B cell (primary cell): ENCODE measurements at regions not wholly inside any gene's neighbourhood (a gene's known extent, or its start where the extent isn't known, plus 50 kb on each side); places are given as distances from the start of the nearest gene placed in this dataset.

Experiments
- ATAC-seq: fragments of 200-7000 bp; cut with Tn5 transposase; one replicate; pipeline ENCODE4 v1.10.0; 2021; ENCODE audit warnings: low read depth, mild to moderate bottlenecking, moderate number of reproducible peaks, moderate library complexity
- CTCF ChIA-PET: fragments of 350-600 bp; sonication (Branson Sonifier 250); formaldehyde crosslinking; loops from one replicate; lab custom pipeline; 2021; ENCODE audit warnings: antibody characterized with exemption, inconsistent platforms; lab: Charles Lee
- POLR2A ChIA-PET: fragments of 350-600 bp; sonication (Branson Sonifier 250); formaldehyde crosslinking; loops from one replicate; lab custom pipeline; 2021; ENCODE audit warnings: antibody characterized with exemption; lab: Charles Lee
- DNase-seq: peaks from one replicate; pipeline ENCODE4 v3.0.0; 2013
- H2AFZ ChIP-seq: 2 replicates; pipeline ENCODE4 v1.6.1; 2012; ENCODE audit warnings: mild to moderate bottlenecking, low read depth, low read length; ENCODE audit not compliant: insufficient read depth, poor library complexity, severe bottlenecking
- H3K27ac ChIP-seq, 2 donors: 1 replicate in 1 of 2; 2 replicates in 1 of 2; pipeline ENCODE4 v1.5.1; 2012 to 2013; ENCODE audit warnings: low read length in 2 of 2, mild to moderate bottlenecking in 2 of 2, moderate library complexity in 1 of 2
- H3K27me3 ChIP-seq, 4 experiments: fragments of 200-600 bp in 1 of 4; sonication (generic) in 1 of 4; replicated peaks in 1 of 4; 1 replicate in 2 of 4; 2 replicates in 2 of 4; pipeline versions ENCODE4 v1.6.1 to v1.7.0; 2013 to 2016; ENCODE audit warnings: low read length in 3 of 4, mild to moderate bottlenecking in 2 of 4, mixed read lengths in 1 of 4, moderate library complexity in 1 of 4; ENCODE audit not compliant: insufficient read depth in 4 of 4, control insufficient read depth in 3 of 4; ENCODE audit errors: control extremely low read depth in 1 of 4
- H3K36me3 ChIP-seq, 2 experiments: replicated peaks in 1 of 2; 1 replicate in 1 of 2; 2 replicates in 1 of 2; pipeline versions ENCODE4 v1.6.1 to v1.7.1; 2013; ENCODE audit warnings: low read length in 1 of 2; ENCODE audit not compliant: insufficient read depth in 2 of 2, control insufficient read depth in 1 of 2; ENCODE audit errors: control extremely low read depth in 1 of 2, extremely low read depth in 1 of 2
- H3K4me1 ChIP-seq, 2 donors: fragments of 200-600 bp in 1 of 2; sonication (generic) in 1 of 2; 1 replicate in 1 of 2; 2 replicates in 1 of 2; pipeline versions ENCODE4 v1.5.1 to v1.6.1; 2013 to 2017; ENCODE audit warnings: low read length in 2 of 2; ENCODE audit not compliant: control insufficient read depth in 2 of 2, insufficient read depth in 2 of 2
- H3K4me2 ChIP-seq: replicated peaks from 2 replicates; pipeline ENCODE3; 2012; ENCODE audit warnings: mild to moderate bottlenecking, low read depth, low read length; ENCODE audit not compliant: poor library complexity, severe bottlenecking
- H3K4me3 ChIP-seq, 5 experiments: fragments of 200-600 bp in 1 of 5; sonication (generic) in 1 of 5; 1 replicate in 3 of 5; 2 replicates in 2 of 5; pipeline versions ENCODE4 v1.5.1 to v1.7.0; 2011 to 2016; ENCODE audit warnings: low read length in 4 of 5, mild to moderate bottlenecking in 4 of 5, low read depth in 2 of 5, control low read depth in 1 of 5, moderate library complexity in 1 of 5; ENCODE audit not compliant: insufficient read depth in 1 of 5; ENCODE audit errors: control extremely low read depth in 1 of 5, extremely low read depth in 1 of 5
- H3K79me2 ChIP-seq: fragments of 200-600 bp; sonication (generic); one replicate; pipeline ENCODE4 v1.6.0; 2016; ENCODE audit warnings: low read length; ENCODE audit not compliant: control insufficient read depth, insufficient read depth
- H3K9ac ChIP-seq: fragments of 200-600 bp; sonication (generic); 2 replicates; pipeline ENCODE4 v1.6.1; 2017; ENCODE audit warnings: mild to moderate bottlenecking, low read length, moderate library complexity
- H3K9me3 ChIP-seq, 3 donors: one replicate each; pipeline versions ENCODE4 v1.6.1 to v1.7.1; 2013; ENCODE audit warnings: low read length in 2 of 3; ENCODE audit not compliant: control insufficient read depth in 2 of 3, insufficient read depth in 1 of 3; ENCODE audit errors: control extremely low read depth in 1 of 3
- H4K20me1 ChIP-seq: 2 replicates; pipeline ENCODE4 v1.6.0; 2012; ENCODE audit warnings: mild to moderate bottlenecking, low read length; ENCODE audit not compliant: insufficient read depth, control insufficient read depth, poor library complexity, severe bottlenecking
- H3K27ac Mint-ChIP-seq: one replicate; pipeline ENCODE4 v1.8.0; 2021; ENCODE audit warnings: mixed read lengths
- H3K27me3 Mint-ChIP-seq: one replicate; pipeline ENCODE4 v1.8.0; 2021; ENCODE audit warnings: mixed read lengths
- H3K4me1 Mint-ChIP-seq: one replicate; pipeline ENCODE4 v1.8.0; 2021; ENCODE audit warnings: mixed read lengths
- H3K4me3 Mint-ChIP-seq: one replicate; pipeline ENCODE4 v1.8.0; 2021; ENCODE audit warnings: mixed read lengths
- H3K9me3 Mint-ChIP-seq: one replicate; pipeline ENCODE4 v1.8.0; 2022; ENCODE audit warnings: mixed read lengths; ENCODE audit not compliant: insufficient read depth
- CTCF ChIP-seq: fragments of 200-600 bp; IDR thresholded peaks from one replicate; pipeline ENCODE4 v1.8.0; 2022; ENCODE audit warnings: antibody characterized with exemption, mild to moderate bottlenecking
- EZH2 ChIP-seq: IDR thresholded peaks from 2 replicates; pipeline ENCODE4 v1.6.1; 2012; ENCODE audit warnings: borderline replicate concordance, low read depth, mild to moderate bottlenecking, moderate library complexity, low read length; ENCODE audit not compliant: insufficient read depth, poor library complexity, severe bottlenecking
- WGBS: methylation state at CpG from one replicate; pipeline ENCODE4 v1.1.5; 2013; ENCODE audit warnings: missing lambda C conversion rate; ENCODE audit not compliant: insufficient coverage; 5-methylcytosine and 5-hydroxymethylcytosine counted together
- intact Hi-C: fragments of 100-400 bp; cut with micrococcal nuclease; formaldehyde crosslinking; loops from one replicate; pipeline ENCODE4 v1.10.0; 2022

- Mint-ChIP-seq H3K27me3 (peaks cover 33% of the 10 kb centered on the region), H3K4me3 (no peak overlapping the region), H3K4me1 (no peaks in the 10 kb centered on the region), H3K9me3 (no peaks in the 10 kb centered on the region), H3K27ac (no peak overlapping the region)
- Histone ChIP-seq H3K27ac (no peak overlapping the region), H3K36me3 (no peaks in the 10 kb centered on the region), H4K20me1 (no peaks in the 10 kb centered on the region), H3K9ac (no peak overlapping the region), H3K9me3 (no peaks in the 10 kb centered on the region), H3K4me1 (no peaks in the 10 kb centered on the region), H2AFZ (no peak overlapping the region), H3K27me3 (no peaks in the 10 kb centered on the region), H3K79me2 (no peaks in the 10 kb centered on the region), H3K4me2 (no peak overlapping the region), H3K4me3 (no peak overlapping the region)
- ATAC-seq (no peak), DNase-seq (no peak)
- POLR2A ChIA-PET = no interaction called here
- CTCF ChIA-PET = interaction anchor here (1.1 kb wide), 1 partner anchor 11 kb away, joined by 3 read pairs; no protein-coding TSS in a partner anchor
- 96% methylated on average over 6 of the region's 6 CpGs for WGBS
- TF ChIP-seq CTCF (no peak), EZH2 (no peak)
- intact Hi-C loops = no loop called here
Observed at GRCh38 chr14:66111891-66112290, 374.3 kb upstream of the CCDC196 start.

GRCh38 chr14:66114071-66114470, 372.1 kb upstream of the CCDC196 start:
- Mint-ChIP-seq H3K4me1 (no peaks in the 10 kb centered on the region), H3K9me3 (no peaks in the 10 kb centered on the region), H3K4me3 (no peak overlapping the region), H3K27me3 (peaks cover 49% of the 10 kb centered on the region), H3K27ac (no peak overlapping the region)
- intact Hi-C loops = no loop called here
- no peak overlapping the region for H3K4me2 ChIP-seq
- H3K79me2 ChIP-seq = no peaks in the 10 kb centered on the region
- no peaks in the 10 kb centered on the region for H3K27me3 ChIP-seq
- TF ChIP-seq CTCF (no peak), EZH2 (no peak)
- H3K9ac ChIP-seq = no peak overlapping the region
- H3K27ac ChIP-seq = no peak overlapping the region
- no peaks in the 10 kb centered on the region for H4K20me1 ChIP-seq
- no peak overlapping the region for H3K4me3 ChIP-seq
- no peaks in the 10 kb centered on the region for H3K4me1 ChIP-seq
- ChIA-PET CTCF (no interaction called here), POLR2A (no interaction called here)
- DNase-seq = no peak
- ATAC-seq = no peak
- H3K36me3 ChIP-seq = no peaks in the 10 kb centered on the region
- WGBS = 81% methylated on average over 3 of the region's 3 CpGs
- H3K9me3 ChIP-seq = no peaks in the 10 kb centered on the region
- H2AFZ ChIP-seq = no peak overlapping the region
